Neuron (in vitro differentiated cells): ENCODE measurements at regions not wholly inside any gene's neighbourhood (a gene's known extent, or its start where the extent isn't known, plus 50 kb on each side); places are given as distances from the start of the nearest gene placed in this dataset.

ENCODE experiments used
- H2AFZ ChIP-seq: one replicate; pipeline ENCODE4 v1.6.1; 2013; ENCODE audit warnings: low read depth, mild to moderate bottlenecking, inconsistent platforms, low read length, moderate library complexity
- H3K27me3 ChIP-seq: one replicate; pipeline ENCODE4 v1.6.1; 2013; ENCODE audit warnings: low read length; ENCODE audit not compliant: insufficient read depth
- H3K36me3 ChIP-seq: one replicate; pipeline ENCODE4 v1.6.1; 2013; ENCODE audit warnings: low read length; ENCODE audit not compliant: insufficient read depth
- H3K4me1 ChIP-seq: one replicate; pipeline ENCODE4 v1.6.1; 2013; ENCODE audit warnings: low read length; ENCODE audit not compliant: insufficient read depth
- H3K4me3 ChIP-seq: 2 replicates; pipeline ENCODE4 v1.5.1; 2013; ENCODE audit warnings: mild to moderate bottlenecking, low read length, moderate library complexity
- H3K9me3 ChIP-seq: one replicate; pipeline ENCODE4 v1.6.1; 2013; ENCODE audit warnings: low read length

GRCh38 chr14:101125719-101126651, 222.5 kb upstream of the RTL1 start:
- Histone ChIP-seq H3K27me3 (no peaks in the 10 kb centered on the region), H2AFZ (no peak overlapping the region), H3K36me3 (no peaks in the 10 kb centered on the region), H3K4me3 (no peak overlapping the region), H3K4me1 (peaks cover 6% of the 10 kb centered on the region), H3K9me3 (no peaks in the 10 kb centered on the region)

GRCh38 chr14:101126731-101127130, 223.2 kb upstream of the RTL1 start:
- no peaks in the 10 kb centered on the region for H3K9me3 ChIP-seq
- H3K4me3 ChIP-seq, result no peak overlapping the region
- no peak overlapping the region for H2AFZ ChIP-seq
- peaks cover 6% of the 10 kb centered on the region for H3K4me1 ChIP-seq
- H3K27me3 ChIP-seq, result no peaks in the 10 kb centered on the region
- no peaks in the 10 kb centered on the region for H3K36me3 ChIP-seq

GRCh38 chr14:101127224-101127623, 223.7 kb upstream of the RTL1 start:
- Histone ChIP-seq H3K9me3 (no peaks in the 10 kb centered on the region), H3K27me3 (no peaks in the 10 kb centered on the region), H3K4me3 (no peak overlapping the region)

GRCh38 chr14:101128478-101129321, 225.2 kb upstream of the RTL1 start:
- Histone ChIP-seq H2AFZ (no peak overlapping the region), H3K36me3 (no peaks in the 10 kb centered on the region), H3K9me3 (no peaks in the 10 kb centered on the region), H3K4me1 (peaks cover 3% of the 10 kb centered on the region), H3K4me3 (no peak overlapping the region), H3K27me3 (no peaks in the 10 kb centered on the region)

More at GRCh38 chr14:101127224-101127623, 223.7 kb upstream of the RTL1 start:
- no peak overlapping the region for H2AFZ ChIP-seq
- no peaks in the 10 kb centered on the region for H3K36me3 ChIP-seq
- peaks cover 6% of the 10 kb centered on the region for H3K4me1 ChIP-seq

GRCh38 chr14:101129521-101130167, 226.1 kb upstream of the RTL1 start:
- Histone ChIP-seq H3K4me1 (no peaks in the 10 kb centered on the region), H3K36me3 (no peaks in the 10 kb centered on the region), H3K9me3 (no peaks in the 10 kb centered on the region), H2AFZ (no peak overlapping the region), H3K27me3 (no peaks in the 10 kb centered on the region), H3K4me3 (no peak overlapping the region)

- H2AFZ ChIP-seq, result no peak overlapping the region
- H3K4me3 ChIP-seq, result no peak overlapping the region
- H3K9me3 ChIP-seq, result no peaks in the 10 kb centered on the region
- no peaks in the 10 kb centered on the region for H3K36me3 ChIP-seq
- no peaks in the 10 kb centered on the region for H3K27me3 ChIP-seq
- no peaks in the 10 kb centered on the region for H3K4me1 ChIP-seq
Observed at GRCh38 chr14:101130861-101131260, 227.3 kb upstream of the RTL1 start.

- Histone ChIP-seq H2AFZ (no peak overlapping the region), H3K36me3 (no peaks in the 10 kb centered on the region), H3K9me3 (no peaks in the 10 kb centered on the region), H3K4me3 (no peak overlapping the region), H3K4me1 (no peaks in the 10 kb centered on the region), H3K27me3 (no peaks in the 10 kb centered on the region)
Observed at GRCh38 chr14:101131451-101131916, 228.0 kb upstream of the RTL1 start.

- Histone ChIP-seq H3K4me1 (no peaks in the 10 kb centered on the region), H2AFZ (no peak overlapping the region), H3K4me3 (no peak overlapping the region), H3K27me3 (no peaks in the 10 kb centered on the region), H3K9me3 (no peaks in the 10 kb centered on the region), H3K36me3 (no peaks in the 10 kb centered on the region)
Observed at GRCh38 chr14:101132051-101132571, 228.6 kb upstream of the RTL1 start.

- H3K9me3 ChIP-seq, result no peaks in the 10 kb centered on the region
- no peak overlapping the region for H2AFZ ChIP-seq
- no peak overlapping the region for H3K4me3 ChIP-seq
- H3K27me3 ChIP-seq, result no peaks in the 10 kb centered on the region
- H3K4me1 ChIP-seq, result no peaks in the 10 kb centered on the region
- H3K36me3 ChIP-seq, result no peaks in the 10 kb centered on the region
Observed at GRCh38 chr14:101132588-101132987, 229.1 kb upstream of the RTL1 start.

GRCh38 chr14:101133068-101133467, 229.5 kb upstream of the RTL1 start:
- H2AFZ ChIP-seq, result no peak overlapping the region
- no peak overlapping the region for H3K4me3 ChIP-seq
- H3K9me3 ChIP-seq, result no peaks in the 10 kb centered on the region
- H3K36me3 ChIP-seq, result no peaks in the 10 kb centered on the region
- H3K27me3 ChIP-seq, result no peaks in the 10 kb centered on the region
- no peaks in the 10 kb centered on the region for H3K4me1 ChIP-seq

- no peak overlapping the region for H2AFZ ChIP-seq
- no peaks in the 10 kb centered on the region for H3K27me3 ChIP-seq
- no peaks in the 10 kb centered on the region for H3K36me3 ChIP-seq
- no peak overlapping the region for H3K4me3 ChIP-seq
- no peaks in the 10 kb centered on the region for H3K9me3 ChIP-seq
- no peaks in the 10 kb centered on the region for H3K4me1 ChIP-seq
Observed at GRCh38 chr14:101134161-101134631, 230.7 kb upstream of the RTL1 start.

GRCh38 chr14:101134851-101135433, 231.4 kb upstream of the RTL1 start:
- H3K4me1 ChIP-seq, result no peaks in the 10 kb centered on the region
- no peaks in the 10 kb centered on the region for H3K9me3 ChIP-seq
- H3K27me3 ChIP-seq, result no peaks in the 10 kb centered on the region
- no peaks in the 10 kb centered on the region for H3K36me3 ChIP-seq
- no peak overlapping the region for H2AFZ ChIP-seq
- H3K4me3 ChIP-seq, result no peak overlapping the region
